ENCODE measurements at regions not wholly inside any gene's neighbourhood (a gene's known extent, or its start where the extent isn't known, plus 50 kb on each side); places are given as distances from the start of the nearest gene placed in this dataset.

GRCh38 chr11:37109286-37109585, 511.2 kb upstream of the RAG2 start:
- no peak for TF ChIP-seq CTCF (IDR thresholded peaks at IDR 0.05; ENCODE audit: insufficient read depth, low read depth, low read length)
- Histone ChIP-seq H3K27me3 (ENCODE audit: control insufficient read depth, insufficient read depth, low read length) (no peaks in the 10 kb centered on the region), H3K36me3 (ENCODE audit: control insufficient read depth, insufficient read depth, low read length) (no peaks in the 10 kb centered on the region), H3K4me3 (ENCODE audit: low read depth, low read length) (no peak overlapping the region)
- no peak for DNase-seq (ENCODE audit: low read depth)
- ChIA-PET CTCF (no interaction called here), POLR2A (no interaction called here)

- ChIA-PET POLR2A (no interaction called here), CTCF (no interaction called here)
- H3K4me3 ChIP-seq (ENCODE audit: low read depth, low read length), result no peak overlapping the region
- no peak for DNase-seq (ENCODE audit: low read depth)
- no peaks in the 10 kb centered on the region for H3K36me3 ChIP-seq (ENCODE audit: control insufficient read depth, insufficient read depth, low read length)
- no peak for TF ChIP-seq CTCF (IDR thresholded peaks at IDR 0.05; ENCODE audit: insufficient read depth, low read depth, low read length)
- H3K27me3 ChIP-seq (ENCODE audit: control insufficient read depth, insufficient read depth, low read length), result no peaks in the 10 kb centered on the region
These were observed 510.6 kb upstream of the RAG2 start for GRCh38 chr11:37108436-37109285.

- ChIA-PET CTCF (no interaction called here), POLR2A (no interaction called here)
- no peaks in the 10 kb centered on the region for H3K27me3 ChIP-seq (ENCODE audit: control insufficient read depth, insufficient read depth, low read length)
- no peaks in the 10 kb centered on the region for H3K36me3 ChIP-seq (ENCODE audit: control insufficient read depth, insufficient read depth, low read length)
- no peak for TF ChIP-seq CTCF (IDR thresholded peaks at IDR 0.05; ENCODE audit: insufficient read depth, low read depth, low read length)
- no peak for DNase-seq (ENCODE audit: low read depth)
- no peak overlapping the region for H3K4me3 ChIP-seq (ENCODE audit: low read depth, low read length)
These were observed 509.8 kb upstream of the RAG2 start for GRCh38 chr11:37107831-37108230.

GRCh38 chr11:37107415-37107814, 509.4 kb upstream of the RAG2 start:
- CTCF ChIA-PET, result no interaction called here
- Histone ChIP-seq H3K36me3 (ENCODE audit: control insufficient read depth, insufficient read depth, low read length) (no peaks in the 10 kb centered on the region), H3K4me3 (ENCODE audit: low read depth, low read length) (no peak overlapping the region), H3K27me3 (ENCODE audit: control insufficient read depth, insufficient read depth, low read length) (no peaks in the 10 kb centered on the region)
- POLR2A ChIA-PET, result no interaction called here
- no peak for DNase-seq (ENCODE audit: low read depth)
- no peak for TF ChIP-seq CTCF (IDR thresholded peaks at IDR 0.05; ENCODE audit: insufficient read depth, low read depth, low read length)

- H3K4me3 ChIP-seq (ENCODE audit: low read depth, low read length), result no peak overlapping the region
- TF ChIP-seq CTCF (IDR thresholded peaks at IDR 0.05; ENCODE audit: insufficient read depth, low read depth, low read length), result no peak
- no peak for DNase-seq (ENCODE audit: low read depth)
- H3K36me3 ChIP-seq (ENCODE audit: control insufficient read depth, insufficient read depth, low read length), result no peaks in the 10 kb centered on the region
- POLR2A ChIA-PET, result no interaction called here
- no peaks in the 10 kb centered on the region for H3K27me3 ChIP-seq (ENCODE audit: control insufficient read depth, insufficient read depth, low read length)
- CTCF ChIA-PET, result no interaction called here
These were observed 507.4 kb upstream of the RAG2 start for GRCh38 chr11:37105427-37105826.
